GM10266 (cell line): ENCODE measurements at regions not wholly inside any gene's neighbourhood (a gene's known extent, or its start where the extent isn't known, plus 50 kb on each side); places are given as distances from the start of the nearest gene placed in this dataset.

Source experiments
- DNase-seq: peaks from one replicate; pipeline ENCODE4 v3.0.0; 2012; ENCODE audit errors: extremely low spot score
- CTCF ChIP-seq: IDR thresholded peaks from 2 replicates; pipeline ENCODE4 v1.5.1; 2012; ENCODE audit warnings: mild to moderate bottlenecking, low read depth; ENCODE audit not compliant: control insufficient read depth, insufficient read depth; ENCODE audit errors: missing control alignments

- DNase-seq, result no peak
- TF ChIP-seq CTCF, result no peak
Observed at GRCh38 chr7:131797841-131798240, 241.4 kb upstream of the PODXL start.

GRCh38 chr7:131795400-131795799 is 239.0 kb upstream of the PODXL start:
- TF ChIP-seq CTCF, result no peak
- DNase-seq, result no peak

- TF ChIP-seq CTCF, result no peak
Observed at GRCh38 chr7:131792311-131792710, 235.9 kb upstream of the PODXL start.

GRCh38 chr7:131787101-131787500 is 230.7 kb upstream of the PODXL start:
- no peak for TF ChIP-seq CTCF
- no peak for DNase-seq

More at GRCh38 chr7:131792311-131792710, 235.9 kb upstream of the PODXL start:
- no peak for DNase-seq

- no peak for DNase-seq
- no peak for TF ChIP-seq CTCF
Observed at GRCh38 chr7:131786204-131786603, 229.8 kb upstream of the PODXL start.

- no peak for TF ChIP-seq CTCF
- DNase-seq, result no peak
Observed at GRCh38 chr7:131778601-131779000, 222.2 kb upstream of the PODXL start.

GRCh38 chr7:131774419-131775220 is 218.2 kb upstream of the PODXL start:
- TF ChIP-seq CTCF, result no peak
- DNase-seq, result no peak
